ENCODE measurements at regions not wholly inside any gene's neighbourhood (a gene's known extent, or its start where the extent isn't known, plus 50 kb on each side); places are given as distances from the start of the nearest gene placed in this dataset.

DNA sequence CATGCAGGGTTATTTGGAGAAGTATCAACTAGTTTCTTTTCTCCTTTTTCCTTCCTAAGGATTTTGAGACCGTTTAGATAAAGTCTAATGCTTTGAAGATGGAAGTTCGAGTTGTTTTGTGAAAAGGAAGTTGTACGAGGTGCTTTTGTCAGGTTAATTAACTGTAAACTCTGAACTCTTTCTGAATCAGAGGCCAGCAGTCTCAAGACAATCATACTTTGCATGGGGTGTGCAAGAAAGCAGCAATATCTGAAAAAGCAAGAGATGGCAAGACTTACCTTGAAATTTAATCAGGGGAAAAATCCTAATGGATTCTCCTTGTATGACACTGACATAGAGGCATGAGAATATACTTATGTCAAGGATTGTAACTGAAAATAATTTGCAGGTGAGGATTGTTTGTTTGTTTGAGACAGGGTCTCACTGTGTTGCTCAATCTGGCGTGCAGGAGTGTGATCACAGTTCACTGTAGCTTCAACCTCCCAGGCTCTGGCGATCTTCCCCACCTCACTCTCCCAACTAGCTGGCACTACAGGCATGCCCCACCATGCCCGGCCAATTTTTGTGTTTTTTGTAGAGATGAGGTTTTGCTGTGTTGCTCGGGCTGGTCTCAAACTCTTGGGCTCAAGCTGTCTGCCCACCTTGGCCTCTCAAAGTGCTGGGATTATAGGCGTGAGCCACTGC is 170.2 kb upstream of the HMGA2 start:
- H3K9me3 ChIP-seq (ENCODE audit: control insufficient read depth in 2 of 2, low read length in 2 of 2) = no peaks in the 10 kb centered on the region
- Mint-ChIP-seq H3K27me3 (peaks cover 3% of the 10 kb centered on the region), H3K4me1 (no peaks in the 10 kb centered on the region), H3K36me3 (no peaks in the 10 kb centered on the region), H3K9me3 (peaks cover 0 to 5% (median 0%) of the 10 kb centered on the region in 7 donors), H3K4me3 (no peak overlapping the region), H3K27ac (no peak overlapping the region)
- DNase-seq (no peak), ATAC-seq (ENCODE audit: low read depth in 2 of 2) (no peak)
- no peaks in the 10 kb centered on the region for H3K27me3 ChIP-seq (ENCODE audit: control insufficient read depth, insufficient read depth, low read length)
- H3K4me3 ChIP-seq (ENCODE audit: low read depth, low read length) = no peak overlapping the region
- no peaks in the 10 kb centered on the region for H3K36me3 ChIP-seq (ENCODE audit: control insufficient read depth, insufficient read depth, low read length)
- no peak overlapping the region for H3K27ac ChIP-seq (ENCODE audit: insufficient read depth, low read length, poor library complexity, severe bottlenecking)
- no peaks in the 10 kb centered on the region for H3K4me1 ChIP-seq (ENCODE audit: control insufficient read depth, insufficient read depth, low read length, poor library complexity, severe bottlenecking)

DNA sequence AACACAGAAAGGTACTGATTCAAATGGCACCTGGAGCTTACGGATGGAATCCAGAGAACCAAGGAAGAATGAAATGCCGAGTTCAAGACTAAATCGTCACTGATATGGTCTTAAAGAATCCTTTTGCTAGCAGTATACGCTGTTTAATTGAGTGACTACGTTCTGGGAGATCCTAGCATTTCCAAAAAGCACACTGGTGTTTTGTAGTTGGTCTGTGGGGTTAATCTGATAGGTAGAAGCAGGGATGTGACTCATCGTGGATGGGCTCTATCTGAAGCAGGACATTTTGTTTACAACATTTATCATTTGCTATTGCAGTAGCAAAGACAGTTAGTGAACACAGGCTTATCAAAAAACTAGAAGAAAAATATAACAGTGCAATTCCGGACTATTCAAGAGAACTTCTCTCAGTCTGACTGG is 169.2 kb upstream of the HMGA2 start:
- H3K36me3 ChIP-seq (ENCODE audit: control insufficient read depth, insufficient read depth, low read length) = no peaks in the 10 kb centered on the region

DNA sequence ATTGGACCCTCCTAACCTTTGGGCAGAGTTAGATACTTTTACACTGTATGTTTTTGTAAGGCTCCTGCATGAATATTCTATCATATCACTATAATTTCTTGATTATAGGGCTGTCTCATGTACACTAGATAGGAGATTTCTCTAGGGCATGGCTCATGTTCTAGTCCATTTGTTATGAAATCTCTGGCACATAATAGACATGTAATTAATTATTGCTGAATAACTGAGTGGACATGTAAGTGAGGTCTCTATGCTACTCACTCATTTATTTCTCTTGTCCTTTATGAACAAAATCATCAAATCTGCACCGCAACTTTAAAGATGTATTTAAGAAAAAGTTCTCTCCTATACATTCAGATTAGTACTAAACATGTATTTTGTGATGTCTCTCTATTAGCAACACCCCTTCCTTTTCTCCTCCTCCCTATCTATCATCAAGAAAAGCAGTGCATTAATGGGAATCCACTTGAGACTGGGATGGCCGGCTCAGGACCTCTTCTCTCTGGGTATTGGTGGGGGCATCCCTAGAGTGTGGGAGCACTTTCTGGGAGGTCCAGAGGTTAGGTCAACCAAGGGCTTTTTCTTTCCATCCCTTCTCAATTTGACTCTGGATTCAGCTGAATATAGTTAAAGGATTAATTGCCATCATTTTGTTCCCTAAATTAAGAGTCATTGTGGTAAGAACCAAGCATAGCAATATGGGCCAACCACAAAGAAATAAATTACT is 168.0 kb upstream of the HMGA2 start:
- H3K27me3 Mint-ChIP-seq = peaks cover 4% of the 10 kb centered on the region

More for the DNA sequence above, 169.2 kb upstream of the HMGA2 start:
- H3K4me1 Mint-ChIP-seq = no peaks in the 10 kb centered on the region
- no peak overlapping the region for H3K27ac ChIP-seq (ENCODE audit: insufficient read depth, low read length, poor library complexity, severe bottlenecking)
- DNase-seq (no peak), ATAC-seq (ENCODE audit: low read depth in 2 of 2) (no peak)
- peaks cover 4% of the 10 kb centered on the region for H3K27me3 Mint-ChIP-seq
- no peaks in the 10 kb centered on the region for H3K9me3 ChIP-seq (ENCODE audit: control insufficient read depth in 2 of 2, low read length in 2 of 2)
- no peaks in the 10 kb centered on the region for H3K4me1 ChIP-seq (ENCODE audit: control insufficient read depth, insufficient read depth, low read length, poor library complexity, severe bottlenecking)
- no peaks in the 10 kb centered on the region for H3K27me3 ChIP-seq (ENCODE audit: control insufficient read depth, insufficient read depth, low read length)
- peaks cover 0 to 2% (median 0%) of the 10 kb centered on the region in 7 donors for H3K9me3 Mint-ChIP-seq
- H3K27ac Mint-ChIP-seq = no peak overlapping the region
- no peaks in the 10 kb centered on the region for H3K36me3 Mint-ChIP-seq
- H3K4me3 Mint-ChIP-seq = no peak overlapping the region
- no peak overlapping the region for H3K4me3 ChIP-seq (ENCODE audit: low read depth, low read length)

DNA sequence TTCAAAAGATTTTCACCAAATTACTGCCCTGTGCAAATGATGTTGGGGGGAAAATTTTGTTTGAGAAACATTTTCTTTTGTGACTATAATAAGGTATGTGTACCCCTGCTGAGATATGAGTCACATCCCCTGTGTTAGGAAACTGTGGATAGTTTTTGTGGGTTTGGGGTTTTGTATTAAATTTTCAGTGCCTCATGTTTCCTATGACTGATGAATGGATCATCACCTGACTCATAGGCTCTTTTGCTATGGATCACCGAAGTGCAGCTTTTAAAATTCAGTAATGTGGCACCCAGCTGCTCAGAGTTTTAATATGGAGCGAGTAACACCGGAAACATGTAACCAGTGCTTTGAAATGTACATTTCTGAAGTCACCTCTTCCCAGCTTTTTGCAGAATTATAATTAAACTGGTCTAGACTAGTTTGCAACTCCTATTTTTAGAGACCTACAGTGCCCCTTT is 167.4 kb upstream of the HMGA2 start:
- H3K36me3 Mint-ChIP-seq = no peaks in the 10 kb centered on the region

More for the DNA sequence above, 168.0 kb upstream of the HMGA2 start:
- Histone ChIP-seq H3K4me1 (ENCODE audit: control insufficient read depth, insufficient read depth, low read length, poor library complexity, severe bottlenecking) (no peaks in the 10 kb centered on the region), H3K27me3 (ENCODE audit: control insufficient read depth, insufficient read depth, low read length) (no peaks in the 10 kb centered on the region), H3K36me3 (ENCODE audit: control insufficient read depth, insufficient read depth, low read length) (no peaks in the 10 kb centered on the region), H3K9me3 (ENCODE audit: control insufficient read depth in 2 of 2, low read length in 2 of 2) (no peaks in the 10 kb centered on the region), H3K4me3 (ENCODE audit: low read depth, low read length) (no peak overlapping the region), H3K27ac (ENCODE audit: insufficient read depth, low read length, poor library complexity, severe bottlenecking) (no peak overlapping the region)
- Mint-ChIP-seq H3K4me3 (no peak overlapping the region), H3K27ac (no peak overlapping the region), H3K9me3 (peaks cover 0 to 2% (median 0%) of the 10 kb centered on the region in 7 donors), H3K36me3 (no peaks in the 10 kb centered on the region), H3K4me1 (no peaks in the 10 kb centered on the region)
- DNase-seq (no peak), ATAC-seq (ENCODE audit: low read depth in 2 of 2) (no peak)

DNA sequence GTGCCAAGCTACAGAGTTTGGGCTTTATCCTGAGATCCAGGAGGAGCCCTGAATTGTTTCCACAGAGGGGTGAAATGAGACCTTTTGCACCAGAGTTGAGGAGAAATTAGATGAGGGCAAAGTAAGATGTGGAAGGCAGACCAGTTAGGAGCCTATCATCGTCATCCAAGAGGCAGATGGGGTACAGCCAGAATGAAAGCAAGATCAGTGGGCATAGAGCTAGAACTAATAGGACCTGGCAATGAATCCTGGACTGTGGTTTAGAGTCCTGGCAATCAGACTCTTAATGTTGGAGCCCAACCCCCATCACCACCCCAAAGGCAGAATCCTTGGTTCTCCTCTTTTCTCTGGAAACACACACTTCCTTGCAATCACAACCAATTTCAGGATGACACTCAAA is 166.6 kb upstream of the HMGA2 start:
- H3K4me1 ChIP-seq (ENCODE audit: control insufficient read depth, insufficient read depth, low read length, poor library complexity, severe bottlenecking) = no peaks in the 10 kb centered on the region
- no peaks in the 10 kb centered on the region for H3K36me3 ChIP-seq (ENCODE audit: control insufficient read depth, insufficient read depth, low read length)
- H3K4me3 ChIP-seq (ENCODE audit: low read depth, low read length) = no peak overlapping the region
- ATAC-seq (ENCODE audit: low read depth in 2 of 2) (no peak), DNase-seq (no peak)
- H3K4me3 Mint-ChIP-seq = no peak overlapping the region
- no peak overlapping the region for H3K27ac ChIP-seq (ENCODE audit: insufficient read depth, low read length, poor library complexity, severe bottlenecking)
- no peaks in the 10 kb centered on the region for H3K4me1 Mint-ChIP-seq
- H3K27ac Mint-ChIP-seq = no peak overlapping the region
- H3K27me3 Mint-ChIP-seq = peaks cover 4% of the 10 kb centered on the region
- H3K9me3 Mint-ChIP-seq = peaks cover 0 to 2% (median 0%) of the 10 kb centered on the region in 7 donors
- no peaks in the 10 kb centered on the region for H3K27me3 ChIP-seq (ENCODE audit: control insufficient read depth, insufficient read depth, low read length)
- no peaks in the 10 kb centered on the region for H3K9me3 ChIP-seq (ENCODE audit: control insufficient read depth in 2 of 2, low read length in 2 of 2)
- H3K36me3 Mint-ChIP-seq = no peaks in the 10 kb centered on the region

More for the DNA sequence above, 167.4 kb upstream of the HMGA2 start:
- no peaks in the 10 kb centered on the region for H3K4me1 Mint-ChIP-seq
- H3K27ac Mint-ChIP-seq = no peak overlapping the region
- Histone ChIP-seq H3K4me3 (ENCODE audit: low read depth, low read length) (no peak overlapping the region), H3K27me3 (ENCODE audit: control insufficient read depth, insufficient read depth, low read length) (no peaks in the 10 kb centered on the region), H3K27ac (ENCODE audit: insufficient read depth, low read length, poor library complexity, severe bottlenecking) (no peak overlapping the region), H3K4me1 (ENCODE audit: control insufficient read depth, insufficient read depth, low read length, poor library complexity, severe bottlenecking) (no peaks in the 10 kb centered on the region), H3K9me3 (ENCODE audit: control insufficient read depth in 2 of 2, low read length in 2 of 2) (no peaks in the 10 kb centered on the region), H3K36me3 (ENCODE audit: control insufficient read depth, insufficient read depth, low read length) (no peaks in the 10 kb centered on the region)
- no peak overlapping the region for H3K4me3 Mint-ChIP-seq
- ATAC-seq (ENCODE audit: low read depth in 2 of 2) (no peak), DNase-seq (no peak)
- peaks cover 4% of the 10 kb centered on the region for H3K27me3 Mint-ChIP-seq
- peaks cover 0 to 2% (median 0%) of the 10 kb centered on the region in 7 donors for H3K9me3 Mint-ChIP-seq

DNA sequence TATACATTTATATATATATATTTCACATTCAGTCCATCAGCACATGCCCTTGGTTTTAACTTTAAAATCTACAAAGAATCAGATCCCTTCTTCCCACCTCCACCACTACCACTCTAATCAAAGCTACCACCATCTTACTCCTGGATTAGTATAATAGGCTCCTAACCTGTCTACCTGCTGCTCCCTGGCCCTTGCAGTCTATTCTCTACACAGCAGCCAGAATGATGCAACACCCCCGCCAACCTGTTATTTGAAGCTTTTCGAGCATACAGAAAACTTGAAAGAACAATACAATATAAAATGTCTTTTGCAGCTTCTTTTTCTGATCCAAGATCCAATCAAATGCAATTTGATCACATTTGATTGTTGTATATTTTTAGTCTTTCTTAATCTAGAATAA is 165.9 kb upstream of the HMGA2 start:
- DNase-seq = no peak
- H3K4me1 ChIP-seq (ENCODE audit: control insufficient read depth, insufficient read depth, low read length, poor library complexity, severe bottlenecking) = no peaks in the 10 kb centered on the region
- no peaks in the 10 kb centered on the region for H3K9me3 ChIP-seq (ENCODE audit: control insufficient read depth in 2 of 2, low read length in 2 of 2)
- no peak for ATAC-seq (ENCODE audit: low read depth in 2 of 2)
- H3K27ac ChIP-seq (ENCODE audit: insufficient read depth, low read length, poor library complexity, severe bottlenecking) = no peak overlapping the region
- H3K36me3 ChIP-seq (ENCODE audit: control insufficient read depth, insufficient read depth, low read length) = no peaks in the 10 kb centered on the region
- no peaks in the 10 kb centered on the region for H3K4me1 Mint-ChIP-seq
- H3K4me3 Mint-ChIP-seq = no peak overlapping the region
- no peaks in the 10 kb centered on the region for H3K36me3 Mint-ChIP-seq
- no peak overlapping the region for H3K27ac Mint-ChIP-seq
- H3K9me3 Mint-ChIP-seq = peaks cover 0 to 2% (median 0%) of the 10 kb centered on the region in 7 donors
- H3K27me3 ChIP-seq (ENCODE audit: control insufficient read depth, insufficient read depth, low read length) = no peaks in the 10 kb centered on the region
- H3K27me3 Mint-ChIP-seq = peaks cover 4% of the 10 kb centered on the region
- no peak overlapping the region for H3K4me3 ChIP-seq (ENCODE audit: low read depth, low read length)

DNA sequence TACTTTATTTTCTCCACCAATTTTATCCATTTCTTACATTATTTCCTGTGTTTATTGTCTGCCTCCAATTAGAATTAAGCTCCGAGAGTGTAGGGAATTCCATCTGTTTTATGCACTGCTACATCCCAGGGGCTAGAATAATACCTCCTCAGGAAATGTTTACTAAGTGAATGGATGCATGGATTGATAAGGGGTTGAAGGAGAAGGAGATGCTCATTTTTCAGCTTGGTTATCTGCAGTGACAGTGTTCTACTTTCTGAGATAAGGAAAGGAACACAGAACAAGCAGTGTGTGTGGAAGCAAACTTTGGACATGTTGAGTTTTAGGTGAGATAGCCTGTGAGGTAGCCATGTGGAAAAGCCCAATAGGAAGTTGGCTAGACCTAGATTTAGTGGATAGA is 164.6 kb upstream of the HMGA2 start:
- ATAC-seq (ENCODE audit: low read depth in 2 of 2) (no peak), DNase-seq (no peak)
- Histone ChIP-seq H3K4me1 (ENCODE audit: control insufficient read depth, insufficient read depth, low read length, poor library complexity, severe bottlenecking) (no peaks in the 10 kb centered on the region), H3K9me3 (ENCODE audit: control insufficient read depth in 2 of 2, low read length in 2 of 2) (no peaks in the 10 kb centered on the region), H3K27ac (ENCODE audit: insufficient read depth, low read length, poor library complexity, severe bottlenecking) (no peak overlapping the region), H3K27me3 (ENCODE audit: control insufficient read depth, insufficient read depth, low read length) (no peaks in the 10 kb centered on the region), H3K4me3 (ENCODE audit: low read depth, low read length) (no peak overlapping the region), H3K36me3 (ENCODE audit: control insufficient read depth, insufficient read depth, low read length) (no peaks in the 10 kb centered on the region)
- H3K36me3 Mint-ChIP-seq = no peaks in the 10 kb centered on the region
- H3K4me1 Mint-ChIP-seq = no peaks in the 10 kb centered on the region
- peaks cover 4% of the 10 kb centered on the region for H3K27me3 Mint-ChIP-seq
- H3K9me3 Mint-ChIP-seq = peaks cover 0 to 2% (median 1%) of the 10 kb centered on the region in 7 donors
- H3K4me3 Mint-ChIP-seq = no peak overlapping the region
- H3K27ac Mint-ChIP-seq = no peak overlapping the region
